ENCODE measurements at regions not wholly inside any gene's neighbourhood (a gene's known extent, or its start where the extent isn't known, plus 50 kb on each side); places are given as distances from the start of the nearest gene placed in this dataset.

DNA sequence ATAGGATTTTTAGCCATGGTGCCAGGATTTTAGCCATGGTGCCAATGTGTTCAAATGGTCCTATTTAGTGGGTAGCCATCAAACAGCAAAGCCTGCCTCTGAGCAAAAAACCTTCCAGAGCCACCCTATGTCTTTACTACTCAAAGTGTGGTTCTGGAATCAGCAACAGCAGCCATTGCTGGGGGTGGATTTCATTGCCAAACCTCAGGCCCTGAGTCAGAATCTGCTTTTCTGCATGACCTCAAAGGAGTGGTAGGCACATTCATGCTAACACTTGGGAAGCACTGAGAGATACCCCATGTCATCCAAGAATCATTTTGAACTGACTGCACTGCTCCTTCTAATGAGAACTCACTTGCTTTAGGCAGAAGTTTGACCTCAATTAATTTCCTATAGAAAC is 603.0 kb downstream of the CDY2B start:
- intact Hi-C loops (cut with DNase I), result no loop called here
- no peaks in the 10 kb centered on the region for H3K36me3 ChIP-seq
- DNase-seq, result no peak
- no peaks in the 10 kb centered on the region for H3K27me3 ChIP-seq
- no peak overlapping the region for H3K4me3 ChIP-seq
- no peaks in the 10 kb centered on the region for H3K4me1 ChIP-seq
- no peak for TF ChIP-seq POLR2A (IDR thresholded peaks at IDR 0.05)
- TF ChIP-seq, protein P1, sequence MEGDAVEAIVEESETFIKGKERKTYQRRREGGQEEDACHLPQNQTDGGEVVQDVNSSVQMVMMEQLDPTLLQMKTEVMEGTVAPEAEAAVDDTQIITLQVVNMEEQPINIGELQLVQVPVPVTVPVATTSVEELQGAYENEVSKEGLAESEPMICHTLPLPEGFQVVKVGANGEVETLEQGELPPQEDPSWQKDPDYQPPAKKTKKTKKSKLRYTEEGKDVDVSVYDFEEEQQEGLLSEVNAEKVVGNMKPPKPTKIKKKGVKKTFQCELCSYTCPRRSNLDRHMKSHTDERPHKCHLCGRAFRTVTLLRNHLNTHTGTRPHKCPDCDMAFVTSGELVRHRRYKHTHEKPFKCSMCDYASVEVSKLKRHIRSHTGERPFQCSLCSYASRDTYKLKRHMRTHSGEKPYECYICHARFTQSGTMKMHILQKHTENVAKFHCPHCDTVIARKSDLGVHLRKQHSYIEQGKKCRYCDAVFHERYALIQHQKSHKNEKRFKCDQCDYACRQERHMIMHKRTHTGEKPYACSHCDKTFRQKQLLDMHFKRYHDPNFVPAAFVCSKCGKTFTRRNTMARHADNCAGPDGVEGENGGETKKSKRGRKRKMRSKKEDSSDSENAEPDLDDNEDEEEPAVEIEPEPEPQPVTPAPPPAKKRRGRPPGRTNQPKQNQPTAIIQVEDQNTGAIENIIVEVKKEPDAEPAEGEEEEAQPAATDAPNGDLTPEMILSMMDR (IDR thresholded peaks at IDR 0.05), result no peak
- no peak overlapping the region for H3K27ac ChIP-seq
- no peaks in the 10 kb centered on the region for H3K9me3 ChIP-seq

DNA sequence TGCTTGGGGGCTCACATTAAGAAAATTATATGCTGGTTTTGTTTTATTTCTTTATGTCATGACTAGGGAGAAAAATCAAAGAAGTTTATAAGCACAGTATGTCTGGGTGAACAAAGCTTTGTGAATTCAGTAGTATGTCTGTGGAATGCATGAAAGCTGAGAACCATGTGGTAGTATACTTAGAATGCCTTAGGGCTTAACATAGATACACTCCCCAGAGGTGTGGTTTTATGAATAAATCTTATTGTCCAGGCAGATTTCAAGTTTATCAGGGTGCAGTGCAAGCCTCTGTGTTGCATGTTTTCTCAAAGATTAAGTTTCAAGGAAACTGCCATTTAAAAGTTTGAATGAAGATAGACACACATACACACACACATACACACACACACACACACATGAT is 620.5 kb downstream of the CDY2B start:
- H3K9me3 ChIP-seq, result no peaks in the 10 kb centered on the region
- no peaks in the 10 kb centered on the region for H3K4me1 ChIP-seq
- no peak overlapping the region for H3K4me3 ChIP-seq
- H3K36me3 ChIP-seq, result no peaks in the 10 kb centered on the region
- H3K27ac ChIP-seq, result no peak overlapping the region
- no peaks in the 10 kb centered on the region for H3K27me3 ChIP-seq
- intact Hi-C loops (cut with DNase I), result no loop called here
- TF ChIP-seq, protein P1 (IDR thresholded peaks at IDR 0.05), result no peak
- TF ChIP-seq POLR2A (IDR thresholded peaks at IDR 0.05), result no peak
- DNase-seq, result no peak

DNA sequence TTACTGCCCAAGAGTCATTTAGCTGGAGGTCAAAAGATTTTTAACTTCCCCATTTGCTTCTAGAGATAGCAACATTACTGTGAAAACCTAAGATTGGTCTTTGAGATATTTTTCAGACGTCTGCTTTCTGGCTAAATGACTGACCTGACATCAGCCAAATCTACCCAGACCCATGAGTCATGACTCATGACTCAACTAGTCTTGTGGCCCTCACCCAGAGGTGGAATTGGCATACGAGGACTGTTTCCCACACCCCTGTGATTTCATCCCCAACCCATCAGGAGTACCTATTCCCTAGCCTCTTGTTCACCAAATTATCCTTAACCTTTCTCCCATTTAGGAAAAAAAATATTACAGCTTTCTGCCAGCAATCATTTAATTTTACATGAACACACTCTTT is 641.6 kb downstream of the CDY2B start:
- H3K36me3 ChIP-seq, result no peaks in the 10 kb centered on the region
- H3K4me1 ChIP-seq, result no peaks in the 10 kb centered on the region
- H3K27ac ChIP-seq, result no peak overlapping the region
- WGBS, 2 donors, result 17% methylated on average over 1 of the region's 2 CpGs; no CpG with 5 or more reads in 1 of the 2 donors
- H3K27me3 ChIP-seq, result no peaks in the 10 kb centered on the region
- DNase-seq, result no peak
- intact Hi-C loops (cut with DNase I), result no loop called here
- H3K9me3 ChIP-seq, result no peaks in the 10 kb centered on the region
- H3K4me3 ChIP-seq, result no peak overlapping the region
- TF ChIP-seq, protein P1 (IDR thresholded peaks at IDR 0.05), result no peak
- no peak for TF ChIP-seq POLR2A (IDR thresholded peaks at IDR 0.05)

DNA sequence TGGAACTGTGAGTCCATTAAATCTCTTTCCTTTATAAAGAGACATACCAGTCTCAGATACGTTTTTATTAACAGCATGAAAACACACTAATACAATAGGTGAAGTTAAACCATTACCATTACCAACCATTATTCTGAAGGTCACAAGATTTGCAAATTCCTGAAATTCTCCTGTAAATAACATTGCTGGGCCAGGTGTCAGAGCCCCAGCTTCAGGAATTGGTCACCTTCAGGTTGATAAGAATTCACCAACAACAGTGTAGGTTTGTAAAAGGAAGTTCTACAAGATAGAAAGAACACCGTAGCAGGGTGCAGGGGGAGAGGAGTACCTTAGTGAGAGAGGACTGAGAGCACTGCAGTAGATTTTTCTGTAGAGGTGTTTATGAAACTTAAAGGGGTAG is 644.3 kb downstream of the CDY2B start:
- Histone ChIP-seq H3K27me3 (no peaks in the 10 kb centered on the region), H3K36me3 (no peaks in the 10 kb centered on the region), H3K4me3 (no peak overlapping the region), H3K27ac (no peak overlapping the region), H3K9me3 (no peaks in the 10 kb centered on the region), H3K4me1 (no peaks in the 10 kb centered on the region)
- WGBS, 2 donors, result 73% methylated on average over 2 of the region's 2 CpGs; no CpG with 5 or more reads in 1 of the 2 donors
- intact Hi-C loops (cut with DNase I), result no loop called here
- DNase-seq, result no peak
- no peak for TF ChIP-seq POLR2A (IDR thresholded peaks at IDR 0.05)
- TF ChIP-seq, protein P1 (IDR thresholded peaks at IDR 0.05), result no peak

DNA sequence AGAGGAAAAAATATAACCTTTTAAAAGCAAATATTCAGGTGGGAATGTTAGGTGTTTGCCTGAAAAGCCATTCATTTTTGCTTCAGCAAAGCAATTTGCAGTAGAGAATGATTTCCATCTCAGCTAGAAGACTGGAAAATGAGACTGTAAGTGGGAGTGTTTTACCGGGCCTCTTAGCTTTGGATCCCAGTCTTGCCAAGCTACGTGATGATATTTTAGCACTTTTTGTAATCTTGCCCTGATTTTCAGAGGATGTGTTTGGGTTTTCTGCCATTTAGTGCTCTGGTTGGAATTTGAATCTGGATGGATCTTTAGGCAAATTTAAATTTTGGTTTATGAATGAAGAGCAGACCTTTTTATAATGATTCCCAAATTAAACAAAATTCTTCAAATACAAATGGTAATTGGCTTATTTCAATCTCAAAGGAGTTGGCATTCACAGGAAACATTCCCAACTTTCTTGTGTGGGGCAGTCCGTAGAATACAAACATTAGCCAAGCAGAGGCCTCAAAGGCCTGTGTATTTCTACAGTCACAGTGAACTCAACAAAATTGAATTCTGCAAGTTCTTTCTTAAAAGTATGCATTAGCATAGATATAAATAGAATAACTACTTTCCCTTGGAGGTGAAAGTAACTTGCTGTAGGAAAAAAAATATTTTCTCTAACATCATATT is 646.4 kb downstream of the CDY2B start:
- TF ChIP-seq, protein P1 (IDR thresholded peaks at IDR 0.05), result no peak
- TF ChIP-seq POLR2A (IDR thresholded peaks at IDR 0.05), result no peak
- no peak overlapping the region for H3K27ac ChIP-seq
- 63% methylated on average over 3 of the region's 3 CpGs; no CpG with 5 or more reads in 1 of the 2 donors for WGBS, 2 donors
- no peaks in the 10 kb centered on the region for H3K9me3 ChIP-seq
- no peaks in the 10 kb centered on the region for H3K4me1 ChIP-seq
- intact Hi-C loops (cut with DNase I), result no loop called here
- H3K4me3 ChIP-seq, result no peak overlapping the region
- H3K27me3 ChIP-seq, result no peaks in the 10 kb centered on the region
- H3K36me3 ChIP-seq, result no peaks in the 10 kb centered on the region
- no peak for DNase-seq
